CD4-positive, alpha-beta T cell treated with Interleukin-1 beta for 1 hour (primary cell): ENCODE measurements at regions not wholly inside any gene's neighbourhood (a gene's known extent, or its start where the extent isn't known, plus 50 kb on each side); places are given as distances from the start of the nearest gene placed in this dataset.
"Not testable (repeated sequence)": the region's sequence is repeated elsewhere in the genome, so short reads cannot be mapped to it uniquely, and the experiment has no call there.

Experiments used
- DNase-seq, 2 donors: peaks; one replicate each; pipeline ENCODE4 v3.0.0-alpha.2; 2020 to 2022

GRCh38 chr4:30838331-30838730 lies 118.2 kb downstream of the PCDH7 start:
- no peak for DNase-seq

- DNase-seq, result no peak
Observed at GRCh38 chr4:30839583-30840520, 119.7 kb downstream of the PCDH7 start.

- DNase-seq, result no peak
Observed at GRCh38 chr4:30840571-30840970, 120.4 kb downstream of the PCDH7 start.

- DNase-seq, result no peak
Observed at GRCh38 chr4:30842142-30842541, 122.0 kb downstream of the PCDH7 start.

GRCh38 chr4:30842689-30843088 lies 122.5 kb downstream of the PCDH7 start:
- no peak for DNase-seq

GRCh38 chr4:30844861-30845582 lies 124.9 kb downstream of the PCDH7 start:
- DNase-seq, result no peak

- no peak for DNase-seq
Observed at GRCh38 chr4:30847167-30847566, 127.0 kb downstream of the PCDH7 start.

GRCh38 chr4:30847958-30848357 lies 127.8 kb downstream of the PCDH7 start:
- no peak for DNase-seq

- no peak for DNase-seq
Observed at GRCh38 chr4:30854531-30854930, 134.4 kb downstream of the PCDH7 start.

- no peak for DNase-seq
Observed at GRCh38 chr4:30855232-30855631, 135.1 kb downstream of the PCDH7 start.

GRCh38 chr4:30856795-30857564 lies 136.8 kb downstream of the PCDH7 start:
- DNase-seq, result no peak

GRCh38 chr4:30860978-30861377 lies 140.8 kb downstream of the PCDH7 start:
- DNase-seq, result no peak

GRCh38 chr4:30862196-30862595 lies 142.0 kb downstream of the PCDH7 start:
- no peak for DNase-seq

GRCh38 chr4:30863021-30863420 lies 142.9 kb downstream of the PCDH7 start:
- no peak for DNase-seq

- no peak for DNase-seq
Observed at GRCh38 chr4:30865691-30866090, 145.5 kb downstream of the PCDH7 start.

GRCh38 chr4:30866346-30866745 lies 146.2 kb downstream of the PCDH7 start:
- no peak for DNase-seq

- no peak for DNase-seq
Observed at GRCh38 chr4:30866907-30867306, 146.7 kb downstream of the PCDH7 start.

GRCh38 chr4:30867427-30867826 lies 147.3 kb downstream of the PCDH7 start:
- DNase-seq, result no peak

- DNase-seq, result no peak
Observed at GRCh38 chr4:30868111-30868895, 148.1 kb downstream of the PCDH7 start.

GRCh38 chr4:30869387-30869786 lies 149.2 kb downstream of the PCDH7 start:
- not testable (repeated sequence) for DNase-seq

GRCh38 chr4:30870513-30870912 lies 150.3 kb downstream of the PCDH7 start:
- DNase-seq, result no peak

- DNase-seq, result no peak
Observed at GRCh38 chr4:30875658-30876269, 155.6 kb downstream of the PCDH7 start.
